ENCODE measurements at regions not wholly inside any gene's neighbourhood (a gene's known extent, or its start where the extent isn't known, plus 50 kb on each side); places are given as distances from the start of the nearest gene placed in this dataset.
A peak's percentile ranks its signal among the peaks of the same experiment; 100 is the strongest.
"Not testable (repeated sequence)": the region's sequence is repeated elsewhere in the genome, so short reads cannot be mapped to it uniquely, and the experiment has no call there.

DNA sequence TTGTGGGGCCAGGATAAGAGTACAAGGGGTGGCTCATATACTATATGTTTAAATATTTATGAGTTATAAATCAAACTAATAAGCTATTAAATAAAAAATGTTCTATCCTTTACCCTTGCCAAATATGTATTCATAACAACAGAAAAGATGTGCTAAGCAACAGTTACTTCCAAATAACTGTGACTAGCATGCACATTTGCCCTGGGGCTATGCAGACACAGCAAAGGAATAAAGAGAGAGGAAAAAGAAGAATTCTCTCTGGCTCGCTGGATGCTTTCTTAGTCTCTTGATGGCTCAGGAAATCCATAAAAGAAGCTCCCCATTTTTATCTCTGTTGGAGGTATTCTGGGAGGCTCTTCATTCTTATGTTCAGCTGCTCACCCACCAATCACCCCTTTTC lies 182.4 kb upstream of the ATP10B start:
- no peak for DNase-seq (ENCODE audit: low spot score)

DNA sequence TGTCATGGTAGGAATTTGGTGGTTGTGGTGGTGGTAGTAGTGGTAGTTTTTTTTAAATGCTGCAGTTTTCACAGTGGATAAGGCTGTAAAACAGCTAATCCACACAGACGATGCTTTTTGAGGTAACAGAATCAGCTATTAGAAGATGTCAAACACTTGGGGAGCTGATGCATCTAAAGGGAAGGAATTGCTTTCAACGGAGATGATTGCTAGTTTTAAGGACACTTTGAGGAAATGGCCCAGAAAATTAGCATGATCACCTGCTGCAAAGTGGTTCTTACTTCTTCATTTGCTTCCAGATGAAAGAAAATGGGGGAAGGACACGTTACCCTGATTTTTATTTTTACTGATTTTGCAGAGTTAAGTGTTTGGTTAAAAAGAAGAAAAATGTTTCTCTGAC lies 178.2 kb upstream of the ATP10B start:
- DNase-seq (ENCODE audit: low spot score) = no peak

DNA sequence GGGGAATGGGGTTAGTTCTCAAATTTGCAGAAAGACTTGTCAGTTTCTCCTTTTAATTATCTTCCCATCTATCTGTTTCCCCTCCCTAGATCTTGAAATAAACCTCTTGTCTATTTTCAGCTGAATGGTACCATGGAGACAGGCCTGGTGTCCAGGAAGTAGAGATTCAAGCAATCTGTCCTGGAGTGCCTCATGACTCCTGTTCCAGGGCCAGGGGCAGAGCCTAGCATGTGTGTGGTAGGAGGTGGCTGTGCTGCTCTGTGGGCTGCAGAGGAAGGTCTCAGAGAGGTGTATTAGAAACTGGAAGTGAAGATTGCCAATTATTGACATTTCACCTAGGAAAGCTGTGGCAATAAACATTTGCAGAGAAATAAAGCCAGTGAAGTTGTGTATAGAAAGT lies 175.8 kb upstream of the ATP10B start:
- peak; percentile 35 for DNase-seq (ENCODE audit: low spot score)

DNA sequence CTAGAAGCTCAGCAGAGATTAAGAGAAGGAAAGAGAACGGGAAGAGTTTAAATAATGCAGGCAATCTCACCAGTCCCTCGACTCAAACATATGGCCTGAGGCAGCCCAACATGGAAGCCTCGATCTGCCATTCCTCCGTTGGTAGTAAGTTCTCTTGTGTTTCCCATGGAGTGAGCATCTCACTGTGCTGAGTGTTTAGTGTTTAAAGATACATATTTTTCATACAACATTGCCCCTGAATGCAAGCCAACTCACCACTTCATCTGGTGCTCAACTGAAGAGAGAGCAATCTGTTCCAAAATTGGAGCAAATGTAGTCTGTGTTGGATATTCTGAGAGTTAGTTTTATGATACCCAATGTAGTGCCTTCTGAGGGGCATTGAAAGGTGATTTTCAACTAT lies 171.5 kb upstream of the ATP10B start:
- DNase-seq (ENCODE audit: low spot score) = peak; percentile 21

DNA sequence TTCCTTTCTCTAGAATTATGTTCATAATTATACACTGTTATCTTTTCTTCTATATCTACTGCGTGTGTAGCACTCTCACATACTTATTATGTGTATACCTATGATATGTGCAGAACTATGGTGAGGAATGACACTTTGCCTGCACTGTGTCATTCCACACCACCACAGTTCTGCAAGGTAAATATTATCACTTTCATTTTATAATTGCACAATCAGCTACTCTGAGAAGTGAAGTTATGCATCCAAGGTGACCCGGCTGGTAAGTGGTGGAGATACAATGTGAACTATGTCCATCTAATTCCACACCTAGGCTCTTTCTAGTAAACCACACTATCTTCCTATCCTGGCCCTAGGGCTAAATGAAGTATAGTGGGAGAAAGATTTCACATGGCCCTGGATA lies 170.1 kb upstream of the ATP10B start:
- DNase-seq (ENCODE audit: low spot score) = no peak

DNA sequence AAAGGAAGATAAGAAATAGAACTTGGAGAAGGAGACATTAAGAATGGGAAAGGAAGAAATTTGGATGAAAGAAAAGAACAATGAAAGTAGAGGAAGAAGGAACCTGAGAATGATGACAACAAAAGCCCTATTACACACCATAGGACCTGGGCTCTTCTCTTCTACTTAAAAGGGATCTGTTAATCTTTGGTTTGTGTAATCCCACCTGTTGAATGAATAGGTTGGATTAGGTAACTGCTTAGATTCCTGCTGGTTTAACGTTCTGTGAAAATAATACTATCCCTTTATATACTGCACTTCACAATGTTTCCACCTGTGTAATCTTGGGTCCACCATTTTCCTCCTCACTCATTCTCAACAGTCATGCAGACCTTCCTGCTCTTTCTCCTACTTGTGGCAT lies 157.8 kb upstream of the ATP10B start:
- no peak for DNase-seq (ENCODE audit: low spot score)

DNA sequence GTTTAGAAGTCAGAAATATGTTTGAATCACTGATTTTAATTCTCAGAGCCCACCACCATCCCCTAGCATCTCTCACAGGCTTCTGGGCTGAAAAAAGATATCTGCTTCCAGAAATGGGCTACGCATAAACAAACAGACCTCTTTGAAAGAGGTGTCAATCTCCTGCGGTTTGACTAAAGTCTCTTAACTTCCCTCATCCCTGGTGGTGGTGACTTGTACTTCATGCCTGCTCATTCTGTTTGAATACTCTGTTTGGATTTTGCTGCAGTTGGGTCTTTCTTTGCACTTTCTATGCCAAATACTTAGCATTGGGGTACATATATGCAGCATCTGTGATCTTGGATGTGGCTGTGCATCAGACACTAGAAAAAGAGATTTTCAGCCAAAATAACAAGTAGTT lies 157.2 kb upstream of the ATP10B start:
- DNase-seq (ENCODE audit: low spot score) = no peak

DNA sequence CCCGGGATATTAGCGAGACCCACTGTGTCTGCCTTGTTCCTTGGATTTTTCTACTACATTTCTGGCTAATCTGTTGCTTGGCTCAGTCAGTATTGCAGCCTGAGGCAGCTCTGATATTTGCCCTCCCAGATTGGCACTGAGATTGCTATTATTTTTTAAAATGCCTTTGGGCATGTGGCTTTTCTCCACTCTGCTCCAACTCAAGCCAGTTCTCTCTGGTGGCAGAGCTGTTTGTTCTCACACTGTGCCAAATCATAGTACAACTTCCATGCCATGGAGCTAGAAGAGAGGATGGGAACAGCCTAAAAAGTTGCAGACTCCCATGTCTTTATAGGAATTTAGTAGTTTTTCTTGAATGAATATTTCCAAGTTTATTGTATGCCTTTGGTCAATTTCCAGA lies 155.9 kb upstream of the ATP10B start:
- peak; percentile 17 for DNase-seq (ENCODE audit: low spot score)

DNA sequence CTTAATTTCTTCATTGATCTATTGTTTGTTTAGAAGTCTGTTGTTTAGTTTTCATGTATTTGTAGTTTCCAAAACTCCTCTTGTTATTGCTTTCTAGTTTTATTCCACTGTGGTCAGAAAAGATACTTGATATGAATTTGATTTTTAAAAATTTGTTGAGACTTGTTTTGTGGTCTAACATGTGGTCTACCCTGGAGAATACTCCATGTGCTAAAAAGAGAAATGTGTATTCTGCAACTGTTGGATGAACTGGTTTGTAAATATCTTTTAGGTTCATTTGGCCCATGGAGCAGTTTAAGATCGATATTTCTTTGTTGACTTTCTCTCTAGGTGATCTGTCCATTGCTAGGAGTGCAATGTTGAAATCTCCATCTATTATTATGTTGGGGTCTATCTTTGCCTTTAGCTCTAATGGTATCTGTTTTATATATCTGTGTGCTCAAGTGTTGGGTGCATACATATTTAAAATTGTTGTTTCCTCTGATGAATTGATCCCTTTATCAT lies 150.6 kb upstream of the ATP10B start:
- no peak for DNase-seq (ENCODE audit: low spot score)

DNA sequence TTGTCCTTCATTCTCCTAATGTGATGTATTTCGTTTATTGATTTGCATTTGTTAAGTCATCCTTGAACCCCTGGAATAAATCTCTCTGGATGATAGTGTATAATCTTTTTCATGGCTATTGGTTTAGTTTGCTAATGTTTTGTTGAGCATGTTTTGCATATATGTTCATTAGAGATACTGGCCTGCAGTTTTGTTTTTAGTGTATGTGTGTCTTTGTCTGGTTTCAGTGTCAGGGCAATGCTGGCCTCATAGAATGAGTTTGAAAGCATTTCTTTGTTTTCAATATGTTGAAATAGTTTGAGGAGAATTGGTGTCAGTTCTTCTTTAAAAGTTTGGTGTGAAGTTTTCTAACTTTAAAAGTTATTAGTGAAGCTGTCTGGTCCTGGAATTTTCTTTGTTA lies 149.6 kb upstream of the ATP10B start:
- no peak for DNase-seq (ENCODE audit: low spot score)

DNA sequence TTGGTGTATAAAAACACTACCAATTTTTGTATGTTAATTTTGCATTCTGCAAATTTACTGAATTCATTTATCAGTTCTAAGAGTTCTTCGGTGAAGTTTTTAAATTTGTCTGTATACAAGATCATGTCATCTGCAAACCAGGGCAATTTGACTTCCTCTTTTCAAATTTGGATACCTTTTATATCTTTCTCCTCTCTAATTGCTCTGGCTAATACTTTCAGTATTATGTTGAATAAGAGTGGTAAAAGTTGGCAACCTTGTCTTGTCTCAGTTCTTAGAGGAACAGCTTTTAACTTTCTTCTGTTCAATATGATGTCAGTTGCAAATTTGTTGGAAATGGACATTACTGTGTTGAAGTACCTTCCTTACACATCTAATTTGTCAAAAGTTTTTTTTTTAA lies 149.1 kb upstream of the ATP10B start:
- DNase-seq (ENCODE audit: low spot score) = not testable (repeated sequence)

DNA sequence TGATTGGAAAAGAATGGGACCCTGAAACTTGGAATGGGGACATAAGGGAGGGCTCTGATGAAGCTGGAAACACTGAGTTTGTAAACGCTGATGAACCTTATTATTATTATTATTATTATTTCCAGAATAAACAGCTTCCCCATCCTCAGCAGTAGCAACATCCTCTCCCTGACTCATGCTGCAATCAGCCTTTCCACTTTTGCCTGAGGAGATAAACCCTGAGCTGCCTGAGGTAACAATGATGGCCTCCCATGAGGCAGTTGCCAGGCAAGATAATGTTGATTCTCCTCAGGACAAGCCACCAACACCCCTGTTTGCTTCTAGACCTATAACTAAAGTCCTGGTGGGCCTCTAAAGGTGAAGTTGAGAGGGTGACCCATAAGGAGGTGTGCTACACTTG lies 139.2 kb upstream of the ATP10B start:
- no peak for DNase-seq (ENCODE audit: low spot score)

DNA sequence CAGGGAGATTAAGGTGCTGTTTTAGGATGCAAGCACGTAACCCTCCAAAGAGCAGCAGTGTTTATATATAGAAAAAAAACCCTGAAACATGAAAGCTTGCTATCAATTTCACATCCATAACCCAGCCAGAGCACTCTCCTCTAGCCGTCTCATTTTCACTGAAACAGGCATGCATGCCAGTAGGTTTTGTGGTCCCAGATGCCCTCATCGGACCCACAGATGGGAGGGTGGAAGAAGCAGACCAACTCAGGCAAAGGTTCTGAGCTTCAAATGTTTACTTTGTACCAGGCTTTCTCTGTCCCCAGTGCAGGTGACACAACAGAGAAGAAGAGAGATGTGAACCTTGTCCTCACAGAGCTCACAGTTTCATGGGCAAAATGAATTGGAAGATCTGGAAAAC lies 127.4 kb upstream of the ATP10B start:
- DNase-seq (ENCODE audit: low spot score) = no peak

DNA sequence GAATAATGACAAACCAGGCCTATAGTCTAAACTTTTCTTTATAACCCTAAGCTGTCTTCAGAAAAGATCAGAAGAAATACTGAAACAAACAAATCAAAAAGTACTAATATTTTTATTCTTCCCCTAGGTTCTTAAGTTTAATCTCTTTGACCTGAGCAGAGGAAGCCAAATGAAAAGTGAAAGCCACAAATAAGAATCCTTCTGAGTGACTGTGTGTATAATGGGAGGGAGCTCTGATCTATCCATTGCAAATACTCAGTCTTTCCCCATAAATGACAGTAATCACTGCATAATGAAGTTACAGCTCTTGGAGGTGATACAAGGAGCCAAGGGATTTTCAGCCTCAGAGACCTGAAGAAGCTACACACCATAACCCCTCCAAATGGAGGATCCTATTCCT lies 126.9 kb upstream of the ATP10B start:
- no peak for DNase-seq (ENCODE audit: low spot score)

DNA sequence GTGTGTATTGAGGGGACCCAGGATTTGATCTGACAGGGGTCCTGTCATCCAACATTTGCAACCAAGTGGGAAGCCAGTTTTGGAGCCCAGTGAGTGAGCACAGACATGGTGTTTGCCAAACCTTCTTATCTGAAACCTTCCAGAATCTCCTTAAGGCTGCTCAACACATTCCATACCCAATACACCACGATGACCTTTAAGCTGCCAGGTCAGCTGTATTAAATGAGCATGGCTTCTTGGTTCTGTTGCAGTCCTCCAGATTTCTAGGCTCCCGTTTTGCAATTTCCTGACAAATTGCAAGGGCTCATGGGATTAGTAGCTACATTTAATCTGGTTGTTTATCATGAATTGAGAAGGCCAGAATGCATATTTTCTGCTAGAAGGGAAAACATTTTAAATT lies 124.2 kb upstream of the ATP10B start:
- no peak for DNase-seq (ENCODE audit: low spot score)

DNA sequence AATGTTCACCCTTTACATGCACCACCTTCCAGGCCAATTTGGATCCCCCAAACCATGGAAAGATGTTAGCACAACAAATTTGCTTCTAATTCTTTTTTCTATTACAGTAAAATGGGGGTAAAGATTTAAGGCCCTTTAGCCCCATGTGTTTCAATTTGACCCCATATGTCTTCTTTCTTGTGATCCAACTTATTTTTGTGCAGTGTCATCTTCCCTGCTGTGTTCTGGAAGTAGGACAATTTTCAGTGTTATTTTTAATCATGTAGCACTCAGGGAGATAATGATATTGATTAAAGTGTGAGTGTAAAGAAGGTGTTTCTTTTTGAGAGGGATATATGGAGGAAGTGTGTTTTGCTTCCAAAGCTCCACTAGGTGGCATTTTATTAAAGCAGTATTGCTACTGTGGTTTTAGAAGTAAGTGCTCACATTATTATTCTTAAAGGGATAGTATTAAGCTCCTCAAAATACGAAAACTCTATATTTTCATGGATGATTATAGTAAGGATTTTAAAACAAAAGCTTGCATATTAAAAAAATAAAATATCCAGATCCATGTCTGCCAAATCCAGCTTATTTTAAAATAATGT lies 118.7 kb upstream of the ATP10B start:
- DNase-seq (ENCODE audit: low spot score) = no peak

DNA sequence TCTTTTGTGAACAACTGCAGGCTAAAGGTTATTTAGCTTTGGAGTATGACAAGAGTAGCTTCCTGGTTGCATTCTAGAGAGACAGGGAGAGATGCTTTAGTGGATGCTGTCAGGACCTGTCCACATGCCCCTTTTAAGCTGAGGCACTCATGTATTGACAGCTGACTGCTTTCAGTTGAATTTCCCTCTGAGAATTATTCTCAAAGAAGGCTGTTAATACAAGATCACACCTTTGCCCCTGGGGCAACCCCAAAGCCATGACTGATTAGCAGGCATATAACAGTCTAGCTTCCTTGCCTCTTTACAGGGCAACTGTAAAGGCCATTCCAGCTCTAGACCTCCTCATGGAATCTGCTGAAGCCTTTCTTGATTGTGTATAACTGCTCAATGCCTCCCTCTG lies 117.6 kb upstream of the ATP10B start:
- no peak for DNase-seq (ENCODE audit: low spot score)

DNA sequence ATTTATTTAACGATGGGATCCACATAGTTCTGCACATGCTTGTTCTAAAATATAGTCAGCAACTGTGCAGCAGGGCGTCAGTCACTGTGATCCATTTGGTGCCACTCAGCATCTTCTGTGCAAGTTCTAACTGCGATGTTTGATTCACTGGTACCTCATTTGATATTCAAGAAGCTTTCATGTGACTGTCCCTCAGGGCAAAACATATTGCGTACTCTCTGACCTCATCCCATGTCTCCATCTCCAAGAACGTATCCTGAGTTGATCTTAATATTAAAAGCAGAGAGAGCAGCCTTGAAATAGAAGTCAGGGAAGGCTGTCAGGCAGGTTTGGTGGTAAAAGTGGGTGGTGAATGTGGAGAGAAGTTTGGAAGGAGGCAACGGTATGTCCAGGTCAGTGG lies 116.5 kb upstream of the ATP10B start:
- no peak for DNase-seq (ENCODE audit: low spot score)

DNA sequence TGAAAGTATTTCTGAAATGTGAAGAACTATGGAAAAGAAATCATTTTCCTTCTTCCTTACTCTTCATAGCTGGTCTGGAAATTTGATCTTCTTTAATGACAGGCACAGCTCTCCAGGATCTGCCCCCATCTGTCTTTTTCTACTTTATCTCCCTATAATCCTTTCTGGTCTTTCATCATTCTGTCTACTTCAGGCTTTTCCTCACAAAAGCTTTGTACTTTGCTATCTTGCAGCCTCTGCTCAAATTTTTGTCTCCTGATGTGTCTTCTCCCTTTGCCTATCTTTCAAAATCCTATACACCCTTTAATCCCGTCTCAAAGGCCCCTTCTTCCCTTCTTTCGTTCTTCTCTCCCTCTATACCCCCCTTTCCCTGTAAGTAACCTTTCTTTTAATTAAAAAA lies 114.9 kb upstream of the ATP10B start:
- DNase-seq (ENCODE audit: low spot score) = no peak

DNA sequence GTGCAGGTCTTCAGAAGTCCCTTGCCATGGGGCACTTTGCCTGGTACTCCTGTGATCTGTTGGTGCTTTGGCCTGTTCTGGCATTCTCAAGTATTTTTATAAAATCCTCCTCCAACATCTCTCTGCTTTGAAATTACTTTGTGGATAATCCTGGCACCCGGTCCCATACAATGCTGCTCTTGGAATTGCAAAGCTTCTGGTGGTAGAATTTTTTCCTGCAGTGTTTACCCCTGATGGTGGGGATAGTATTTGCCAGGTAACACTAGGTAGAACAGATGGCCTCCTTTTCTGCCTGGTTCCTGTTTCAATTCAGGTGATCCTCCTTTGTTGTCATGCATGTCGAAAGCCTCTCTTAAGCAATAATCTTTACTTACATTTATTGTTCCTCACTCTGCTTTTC lies 109.8 kb upstream of the ATP10B start:
- DNase-seq (ENCODE audit: low spot score) = no peak

DNA sequence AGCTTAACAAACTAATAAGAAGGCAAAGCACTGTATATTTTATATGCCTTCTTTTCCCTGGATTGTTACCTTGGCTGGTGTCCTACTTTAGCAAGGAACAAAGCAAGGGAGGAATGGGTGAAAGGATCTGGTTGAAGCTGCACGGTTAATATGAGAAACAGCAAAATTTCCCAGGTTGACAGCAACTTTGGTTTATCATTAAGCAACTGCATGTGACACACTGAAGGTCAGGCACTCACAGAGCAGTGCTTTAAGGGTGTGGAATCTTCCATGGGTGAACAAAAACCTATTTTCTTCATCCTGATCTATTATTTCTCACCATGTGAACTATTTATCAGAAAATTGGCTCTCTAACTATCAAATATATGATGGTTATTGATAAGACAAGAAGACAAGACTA lies 109.0 kb upstream of the ATP10B start:
- no peak for DNase-seq (ENCODE audit: low spot score)

DNA sequence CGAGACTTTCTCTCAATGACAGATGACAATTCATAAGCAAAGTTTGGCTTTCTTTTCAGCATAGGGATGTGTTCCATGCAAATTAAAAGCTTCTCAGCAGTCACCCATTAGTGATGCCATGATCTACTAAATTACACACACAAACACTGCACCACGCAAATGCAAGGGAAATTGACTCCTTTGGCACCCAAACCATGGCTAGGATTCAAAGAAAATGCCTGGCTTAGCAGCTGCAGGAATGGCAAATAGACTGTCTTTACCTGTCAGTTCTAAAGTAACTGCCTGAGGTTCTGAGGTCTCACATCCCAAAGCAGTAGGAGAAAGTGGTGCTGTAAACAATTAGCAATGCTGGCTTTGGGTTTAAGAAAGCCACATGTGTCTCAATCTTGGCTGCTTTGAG lies 108.6 kb upstream of the ATP10B start:
- DNase-seq (ENCODE audit: low spot score) = no peak

DNA sequence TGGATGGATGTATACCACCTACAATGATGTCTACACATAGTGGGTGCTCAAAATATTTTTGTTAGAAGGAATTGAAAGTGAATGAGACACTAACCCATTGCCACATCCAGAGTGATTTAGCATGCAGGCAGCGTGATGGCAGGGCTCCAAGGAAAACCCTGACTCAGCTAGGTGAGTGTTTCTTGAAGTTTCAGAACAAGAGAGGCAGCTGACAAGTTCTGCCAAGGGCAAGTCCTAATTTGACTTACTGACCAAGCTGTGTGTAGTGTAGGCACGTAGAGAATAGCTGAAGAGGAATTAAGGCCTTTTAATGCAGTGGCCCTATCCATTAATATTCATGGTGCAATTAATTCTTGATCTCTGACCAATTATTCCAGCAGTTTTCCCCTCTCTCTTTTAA lies 107.8 kb upstream of the ATP10B start:
- DNase-seq (ENCODE audit: low spot score) = no peak

DNA sequence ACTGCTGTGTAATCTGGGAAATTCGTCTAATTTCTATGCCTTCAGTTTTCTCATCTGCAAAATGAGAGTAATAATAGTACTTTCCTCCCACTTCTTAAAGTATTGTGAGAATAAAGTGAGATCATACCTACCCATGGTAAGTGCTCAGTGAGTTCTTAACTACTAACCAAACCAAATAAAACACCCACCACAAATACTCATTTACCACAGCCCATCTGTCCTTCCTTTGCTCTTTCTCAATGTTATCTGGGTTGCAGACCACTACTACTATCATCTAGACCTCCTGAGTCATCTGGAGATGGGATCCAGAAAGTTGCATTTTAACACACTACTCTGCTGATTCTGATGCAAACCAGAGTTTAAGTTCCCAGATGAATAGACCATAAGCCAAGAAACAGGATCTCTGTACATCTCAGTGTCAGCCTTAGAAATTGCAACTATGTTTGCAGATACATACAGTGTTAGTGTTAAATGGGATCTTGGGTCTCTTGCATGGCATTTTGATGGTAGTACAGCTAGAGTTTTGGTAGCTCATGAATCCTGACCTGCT lies 105.4 kb upstream of the ATP10B start:
- DNase-seq (ENCODE audit: low spot score) = no peak

DNA sequence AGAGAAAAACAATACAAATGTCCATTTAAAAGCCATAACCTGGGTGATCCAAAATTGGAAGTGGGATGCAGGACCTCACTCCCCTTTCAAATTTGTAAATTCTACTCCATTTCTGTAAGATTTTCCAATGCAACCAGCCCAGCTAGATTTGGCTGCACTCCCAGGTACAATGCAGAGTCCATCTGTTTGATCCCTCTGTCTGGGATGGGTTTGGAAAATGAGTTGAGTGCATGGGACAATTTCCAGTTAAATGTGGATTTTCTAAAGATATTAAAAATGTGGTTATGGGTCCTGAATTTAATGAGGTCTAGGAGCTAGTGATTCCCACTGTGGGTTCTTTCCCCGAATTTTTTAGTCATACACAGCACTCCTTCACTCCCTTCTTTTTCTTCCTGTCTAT lies 104.0 kb upstream of the ATP10B start:
- peak; percentile 17 for DNase-seq (ENCODE audit: low spot score)

Measured in Ammon's horn (tissue), 1 donor.